Esophagus muscularis mucosa (tissue), 4 donors: ENCODE measurements at regions not wholly inside any gene's neighbourhood (a gene's known extent, or its start where the extent isn't known, plus 50 kb on each side); places are given as distances from the start of the nearest gene placed in this dataset.
"Not testable (repeated sequence)": the region's sequence is repeated elsewhere in the genome, so short reads cannot be mapped to it uniquely, and the experiment has no call there.

Experiments used
- DNase-seq: peaks from one replicate; pipeline ENCODE4 v3.0.0-alpha.2; 2017; ENCODE audit errors: extremely low spot score
- H3K27ac ChIP-seq, 4 donors: fragments of 200-600 bp; sonication (generic); replicated peaks in 1 of 4; 1 replicate in 3 of 4; 2 replicates in 1 of 4; pipeline ENCODE4 v1.5.1; 2016 to 2019; ENCODE audit warnings: mild to moderate bottlenecking in 1 of 4
- H3K27me3 ChIP-seq, 4 donors: fragments of 200-600 bp; sonication (generic); one replicate each; pipeline versions ENCODE4 v1.5.1 to v1.6.0; 2016 to 2019
- H3K36me3 ChIP-seq, 4 donors: fragments of 200-600 bp; sonication (generic); one replicate each; pipeline ENCODE4 v1.5.1; 2016 to 2019
- H3K4me1 ChIP-seq, 4 donors: fragments of 200-600 bp; sonication (generic); one replicate each; pipeline ENCODE4 v1.5.1; 2016 to 2019
- H3K4me3 ChIP-seq, 4 donors: fragments of 200-600 bp; sonication (generic); 1 replicate in 2 of 4; 2 replicates in 2 of 4; pipeline ENCODE4 v1.5.1; 2016 to 2019; ENCODE audit warnings: mild to moderate bottlenecking in 4 of 4, moderate library complexity in 1 of 4
- H3K9me3 ChIP-seq, 4 donors: fragments of 200-600 bp; sonication (generic); 1 replicate in 3 of 4; 2 replicates in 1 of 4; pipeline ENCODE4 v1.5.1; 2016 to 2019
- EP300 ChIP-seq: sonication (generic); formaldehyde crosslinking; IDR thresholded peaks from one replicate; pipeline ENCODE4 v1.6.1; 2017; ENCODE audit warnings: antibody characterized with exemption
- POLR2A ChIP-seq: fragments of 450-650 bp; IDR thresholded peaks from one replicate; pipeline ENCODE4 v1.6.1; 2017; ENCODE audit warnings: antibody characterized with exemption, moderate library complexity, mild to moderate bottlenecking, low read depth
- POLR2AphosphoS5 ChIP-seq, 2 donors: sonication (generic); formaldehyde crosslinking; IDR thresholded peaks; one replicate each; pipeline ENCODE4 v1.6.1; 2017; ENCODE audit warnings: antibody characterized with exemption in 2 of 2
- WGBS: methylation state at CpG from one replicate; pipeline ENCODE4 v1.1.5; 2018; 5-methylcytosine and 5-hydroxymethylcytosine counted together
- intact Hi-C: fragments of 100-400 bp; cut with DNase I; formaldehyde crosslinking; loops from one replicate; pipeline ENCODE4 v1.15.1; 2023
- TF ChIP-seq, protein P1 (sequence below), 3 experiments: fragments of 200-600 bp in 2 of 3; fragments of 450-650 bp in 1 of 3; sonication (generic) in 2 of 3; IDR thresholded peaks; one replicate each; pipeline ENCODE4 v1.5.1; 2017 to 2019; ENCODE audit warnings: antibody characterized with exemption in 3 of 3, mild to moderate bottlenecking in 2 of 3, moderate library complexity in 1 of 3

DNA sequence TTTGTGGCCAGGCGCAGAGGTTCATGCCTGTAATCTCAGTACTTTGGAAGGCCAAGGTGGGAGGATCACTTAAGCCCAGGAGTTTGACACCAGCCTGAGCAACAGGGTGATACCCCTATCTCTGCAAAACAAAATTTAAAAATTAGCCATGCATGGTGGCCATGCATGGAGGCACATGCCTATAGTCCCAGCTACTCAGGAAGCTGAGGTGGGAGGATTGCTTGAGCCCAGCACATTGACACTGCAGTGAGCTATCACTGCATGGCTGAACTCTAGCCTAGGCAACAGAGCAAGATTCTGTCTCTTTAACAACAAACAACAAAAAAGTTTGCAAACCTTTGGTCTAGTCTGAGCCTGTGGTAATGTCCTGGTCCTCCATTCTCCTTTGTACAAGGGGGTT is 69.2 kb upstream of the CNEP1R1 start:
- no peaks in the 10 kb centered on the region for H3K9me3 ChIP-seq
- 100% methylated on average over 1 of the region's 1 CpG for WGBS
- no peak for DNase-seq
- H3K4me3 ChIP-seq = no peak overlapping the region
- H3K4me1 ChIP-seq = peaks cover 0 to 11% (median 5%) of the 10 kb centered on the region in 4 donors
- TF ChIP-seq, protein P1, sequence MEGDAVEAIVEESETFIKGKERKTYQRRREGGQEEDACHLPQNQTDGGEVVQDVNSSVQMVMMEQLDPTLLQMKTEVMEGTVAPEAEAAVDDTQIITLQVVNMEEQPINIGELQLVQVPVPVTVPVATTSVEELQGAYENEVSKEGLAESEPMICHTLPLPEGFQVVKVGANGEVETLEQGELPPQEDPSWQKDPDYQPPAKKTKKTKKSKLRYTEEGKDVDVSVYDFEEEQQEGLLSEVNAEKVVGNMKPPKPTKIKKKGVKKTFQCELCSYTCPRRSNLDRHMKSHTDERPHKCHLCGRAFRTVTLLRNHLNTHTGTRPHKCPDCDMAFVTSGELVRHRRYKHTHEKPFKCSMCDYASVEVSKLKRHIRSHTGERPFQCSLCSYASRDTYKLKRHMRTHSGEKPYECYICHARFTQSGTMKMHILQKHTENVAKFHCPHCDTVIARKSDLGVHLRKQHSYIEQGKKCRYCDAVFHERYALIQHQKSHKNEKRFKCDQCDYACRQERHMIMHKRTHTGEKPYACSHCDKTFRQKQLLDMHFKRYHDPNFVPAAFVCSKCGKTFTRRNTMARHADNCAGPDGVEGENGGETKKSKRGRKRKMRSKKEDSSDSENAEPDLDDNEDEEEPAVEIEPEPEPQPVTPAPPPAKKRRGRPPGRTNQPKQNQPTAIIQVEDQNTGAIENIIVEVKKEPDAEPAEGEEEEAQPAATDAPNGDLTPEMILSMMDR (IDR thresholded peaks at IDR 0.05) = no peak
- TF ChIP-seq EP300 (no peak), POLR2A (no peak), POLR2AphosphoS5 (IDR thresholded peaks at IDR 0.05) (no peak)
- H3K27me3 ChIP-seq = no peaks in the 10 kb centered on the region
- no peaks in the 10 kb centered on the region for H3K36me3 ChIP-seq
- intact Hi-C loops = no loop called here
- H3K27ac ChIP-seq = no peak overlapping the region

DNA sequence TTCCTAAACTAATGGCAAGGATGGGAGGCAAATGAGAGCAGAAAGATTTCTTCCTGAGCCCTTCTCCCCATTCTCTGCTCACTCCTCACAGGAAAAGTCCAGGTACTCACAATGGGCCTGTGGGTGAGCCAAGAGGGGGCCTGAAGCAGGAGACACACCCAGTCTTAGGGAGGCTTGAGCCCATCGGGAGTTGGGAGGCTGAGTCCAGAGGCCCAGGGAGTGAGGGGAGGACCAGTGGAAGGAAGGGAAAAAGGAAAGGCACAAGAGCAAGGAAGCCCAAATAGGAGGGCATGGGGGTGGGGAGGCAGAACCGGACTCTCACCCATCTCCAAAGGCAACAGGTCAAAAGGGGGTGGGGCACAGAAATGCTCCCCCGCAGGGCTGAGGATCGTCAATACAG is 68.1 kb upstream of the CNEP1R1 start:
- no peak overlapping the region for H3K4me3 ChIP-seq
- 86% methylated on average over 4 of the region's 4 CpGs for WGBS
- intact Hi-C loops = no loop called here
- H3K36me3 ChIP-seq = no peaks in the 10 kb centered on the region
- no peak for DNase-seq
- H3K4me1 ChIP-seq = peaks cover 0 to 21% (median 10%) of the 10 kb centered on the region in 4 donors
- no peaks in the 10 kb centered on the region for H3K9me3 ChIP-seq
- H3K27me3 ChIP-seq = no peaks in the 10 kb centered on the region
- TF ChIP-seq EP300 (no peak), POLR2A (no peak), POLR2AphosphoS5 (IDR thresholded peaks at IDR 0.05) (no peak)
- TF ChIP-seq, protein P1 (IDR thresholded peaks at IDR 0.05) = no peak
- H3K27ac ChIP-seq = no peak overlapping the region

DNA sequence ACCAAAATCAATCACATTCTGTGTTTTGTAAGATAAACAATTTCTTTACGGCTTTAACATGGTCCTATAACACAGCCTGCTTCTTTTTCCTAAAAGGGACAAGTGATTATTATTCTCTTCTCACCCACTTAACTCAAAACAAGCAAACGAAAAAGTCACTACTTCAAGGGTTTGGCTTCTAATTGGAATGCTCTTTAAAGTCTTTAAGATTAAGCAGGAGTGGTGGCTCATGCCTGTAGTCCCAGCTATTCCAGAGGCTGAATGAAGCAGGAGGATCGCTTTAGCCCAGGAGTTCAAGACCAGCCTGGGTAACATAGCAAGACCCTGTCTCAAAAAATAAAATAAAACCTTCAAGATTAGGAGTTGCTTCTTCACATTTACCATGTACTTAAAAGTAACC is 66.6 kb upstream of the CNEP1R1 start:
- TF ChIP-seq POLR2A (no peak), POLR2AphosphoS5 (IDR thresholded peaks at IDR 0.05) (no peak)
- Histone ChIP-seq H3K4me1 (peaks cover 0 to 21% (median 10%) of the 10 kb centered on the region in 4 donors), H3K36me3 (no peaks in the 10 kb centered on the region), H3K4me3 (no peak overlapping the region), H3K27ac (no peak overlapping the region), H3K27me3 (no peaks in the 10 kb centered on the region), H3K9me3 (no peaks in the 10 kb centered on the region)
- WGBS = 72% methylated on average over 3 of the region's 3 CpGs
- DNase-seq = no peak
- intact Hi-C loops = no loop called here

DNA sequence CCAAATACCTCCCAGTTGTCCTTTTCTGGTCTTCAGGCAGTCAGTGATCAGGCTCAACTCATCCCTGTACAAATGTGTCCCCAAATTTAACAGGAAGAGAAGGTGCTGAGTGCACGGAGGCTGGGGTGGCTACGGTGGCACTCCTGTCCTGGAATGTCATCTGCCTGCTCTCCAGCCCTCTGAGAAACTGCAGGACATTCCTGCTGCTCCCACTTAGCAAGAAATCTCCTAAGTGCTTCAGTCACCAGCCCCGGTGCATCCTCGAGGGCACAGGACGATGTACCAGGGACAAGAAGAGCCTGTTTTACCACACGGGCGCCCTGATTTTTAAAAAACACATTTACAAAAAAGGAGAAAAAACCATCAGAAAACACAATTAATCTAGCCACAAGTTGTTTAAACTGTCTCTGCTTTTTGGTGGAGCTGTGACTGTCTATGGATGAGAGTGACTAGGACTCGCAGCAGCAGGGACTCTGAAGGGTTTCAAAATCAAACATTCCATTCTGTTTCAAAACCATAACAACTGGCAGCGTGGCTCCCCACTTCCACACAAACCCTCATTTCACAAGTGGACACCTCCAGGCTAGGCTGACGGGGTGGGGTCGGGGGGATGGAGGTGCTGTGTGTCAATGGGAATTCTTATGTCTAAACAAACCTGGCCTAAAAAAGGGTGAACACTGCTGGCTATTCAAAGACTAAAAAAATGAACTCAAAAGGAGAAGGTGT is 65.3 kb upstream of the CNEP1R1 start:
- no peak overlapping the region for H3K4me3 ChIP-seq
- intact Hi-C loops = no loop called here
- no peaks in the 10 kb centered on the region for H3K36me3 ChIP-seq
- no peak for TF ChIP-seq POLR2A
- no peak for TF ChIP-seq POLR2AphosphoS5 (IDR thresholded peaks at IDR 0.05)
- TF ChIP-seq, protein P1 (IDR thresholded peaks at IDR 0.05) = no peak
- TF ChIP-seq EP300 = no peak
- 83% methylated on average over 11 of the region's 11 CpGs for WGBS
- no peak overlapping the region for H3K27ac ChIP-seq
- H3K27me3 ChIP-seq = no peaks in the 10 kb centered on the region
- peaks cover 0 to 21% (median 10%) of the 10 kb centered on the region in 4 donors for H3K4me1 ChIP-seq
- no peaks in the 10 kb centered on the region for H3K9me3 ChIP-seq
- DNase-seq = no peak

DNA sequence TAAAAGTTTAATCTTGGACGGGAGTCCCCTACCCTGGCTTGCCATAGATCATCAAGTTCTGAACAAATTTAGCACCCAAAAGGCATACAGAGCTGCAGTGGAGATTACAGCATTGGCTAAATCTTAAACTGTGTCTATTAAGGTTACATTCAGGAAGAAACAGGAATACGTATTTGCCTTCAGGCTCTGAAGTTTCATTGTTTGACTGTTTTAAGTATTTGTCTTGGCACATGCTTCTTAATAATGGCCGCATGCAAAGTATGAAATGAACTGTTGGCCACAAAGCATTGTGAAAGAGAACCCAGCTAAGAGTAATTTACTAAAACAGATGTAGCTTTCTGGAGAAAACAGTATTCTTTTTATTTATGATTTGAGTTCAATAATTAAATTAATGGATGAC is 63.9 kb upstream of the CNEP1R1 start:
- Histone ChIP-seq H3K4me1 (peaks cover 0 to 21% (median 10%) of the 10 kb centered on the region in 4 donors), H3K27me3 (no peaks in the 10 kb centered on the region), H3K9me3 (no peaks in the 10 kb centered on the region), H3K36me3 (no peaks in the 10 kb centered on the region), H3K4me3 (no peak overlapping the region), H3K27ac (no peak overlapping the region)
- intact Hi-C loops = no loop called here
- TF ChIP-seq POLR2A (no peak), EP300 (no peak), POLR2AphosphoS5 (IDR thresholded peaks at IDR 0.05) (no peak)
- TF ChIP-seq, protein P1 (IDR thresholded peaks at IDR 0.05) = no peak
- DNase-seq = no peak
- WGBS = 33% methylated on average over 3 of the region's 3 CpGs

DNA sequence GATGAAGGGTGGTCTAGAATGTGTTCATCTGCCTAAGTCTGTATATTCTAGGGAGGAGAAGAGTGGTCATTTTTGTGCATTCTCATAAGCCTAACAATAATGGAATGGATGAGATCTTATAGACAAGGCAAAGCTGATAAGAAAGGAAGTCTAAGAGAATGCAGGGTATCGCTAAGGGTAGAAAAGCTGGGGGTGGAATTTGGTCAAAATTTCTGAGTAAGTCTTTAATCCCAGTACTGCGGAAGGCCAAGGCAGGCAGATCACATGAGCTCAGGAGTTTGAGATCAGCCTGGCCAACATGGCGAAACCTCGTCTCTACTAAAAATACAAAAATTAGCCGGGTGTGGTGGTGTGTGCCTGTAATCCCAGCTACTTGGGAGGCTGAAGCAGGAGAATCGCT is 62.5 kb upstream of the CNEP1R1 start:
- H3K36me3 ChIP-seq, intact Hi-C loops, H3K27me3 ChIP-seq, H3K4me3 ChIP-seq, H3K27ac ChIP-seq, H3K9me3 ChIP-seq, DNase-seq: not testable (repeated sequence)
- peaks cover 0 to 21% (median 10%) of the 10 kb centered on the region in 4 donors for H3K4me1 ChIP-seq
- WGBS = 94% methylated on average over 6 of the region's 6 CpGs
